ENCODE measurements at regions not wholly inside any gene's neighbourhood (a gene's known extent, or its start where the extent isn't known, plus 50 kb on each side); places are given as distances from the start of the nearest gene placed in this dataset.
"Not testable (repeated sequence)": the region's sequence is repeated elsewhere in the genome, so short reads cannot be mapped to it uniquely, and the experiment has no call there.

DNA sequence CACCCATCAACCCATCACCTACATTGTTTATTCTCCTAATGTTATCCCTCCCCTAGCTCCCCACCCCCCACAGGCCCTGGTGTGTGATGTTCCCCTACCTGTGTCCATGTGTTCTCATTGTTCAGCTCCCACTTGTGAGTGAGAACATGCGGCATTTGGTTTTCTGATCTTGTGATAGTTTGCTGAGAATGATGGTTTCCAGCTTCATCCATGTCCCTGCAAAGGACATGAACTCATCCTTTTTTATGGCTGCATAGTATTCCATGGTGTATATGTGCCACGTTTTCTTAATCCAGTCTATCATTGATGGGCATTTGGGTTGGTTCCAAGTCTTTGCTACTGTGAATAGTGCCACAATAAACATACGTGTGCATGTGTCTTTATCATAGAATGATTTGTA lies 118.1 kb upstream of the IER5L start:
- not testable (repeated sequence) for DNase-seq

DNA sequence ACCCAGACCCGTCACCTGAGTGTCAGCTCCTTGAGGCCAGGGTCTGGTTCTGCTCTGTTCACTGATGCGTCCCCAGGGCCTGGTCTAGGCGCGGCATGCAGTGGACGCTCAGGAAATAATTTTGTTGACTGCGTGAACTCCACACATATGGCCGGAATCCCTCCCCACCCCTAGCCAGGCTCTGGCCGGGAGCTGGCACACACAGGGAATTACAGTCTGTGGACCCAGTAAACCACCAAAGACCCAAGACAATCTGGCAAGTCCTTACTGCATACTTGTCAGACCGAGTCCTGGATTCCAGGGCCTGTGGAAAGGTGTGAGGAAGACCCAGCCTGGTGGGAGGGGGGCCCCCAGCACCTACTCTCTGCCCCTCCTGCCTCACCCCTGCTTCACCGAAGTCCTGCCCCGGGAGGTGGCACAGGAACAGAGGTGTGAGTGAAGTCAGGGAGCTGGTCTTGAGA lies 113.0 kb upstream of the IER5L start:
- no peak for DNase-seq

DNA sequence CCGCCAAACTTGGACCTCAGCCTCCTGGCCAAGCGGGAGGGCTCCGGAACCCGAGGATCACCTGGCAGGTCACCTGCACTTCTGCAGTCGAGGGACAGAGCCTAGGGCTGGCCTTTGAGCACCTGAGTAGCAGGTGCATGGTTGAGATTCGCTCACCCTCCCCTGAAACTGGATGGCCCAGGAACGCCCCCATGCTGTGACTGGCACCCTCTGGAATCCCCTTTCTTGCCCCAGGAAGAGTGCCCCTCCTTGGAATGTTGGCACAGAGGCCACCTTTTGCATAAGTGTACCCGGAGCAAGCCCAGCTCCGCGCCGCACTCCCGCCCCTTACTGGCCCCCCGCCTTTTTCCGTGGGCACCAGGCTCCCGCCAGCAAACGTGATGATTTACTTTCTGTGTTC lies 112.5 kb upstream of the IER5L start:
- no peak for DNase-seq

DNA sequence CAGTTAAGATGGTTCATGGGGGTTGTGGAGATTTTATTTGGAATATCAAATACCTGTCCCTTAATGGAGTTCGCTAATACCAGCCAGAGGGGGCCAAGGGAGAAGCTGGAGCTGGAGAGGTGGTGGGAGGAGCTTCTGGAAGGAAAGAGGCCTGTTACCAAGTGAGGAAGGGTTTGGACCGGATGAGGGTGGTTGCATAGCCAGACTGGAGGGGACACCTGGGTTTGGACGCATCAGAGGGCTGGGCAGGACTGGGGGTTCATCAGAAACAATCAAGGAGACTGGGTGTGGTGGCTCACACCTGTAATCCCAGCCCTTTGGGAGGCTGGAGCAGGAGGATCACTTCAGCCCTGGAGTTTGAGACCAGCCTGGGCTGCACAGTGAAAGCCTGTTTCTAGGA lies 111.8 kb upstream of the IER5L start:
- no peak for DNase-seq

DNA sequence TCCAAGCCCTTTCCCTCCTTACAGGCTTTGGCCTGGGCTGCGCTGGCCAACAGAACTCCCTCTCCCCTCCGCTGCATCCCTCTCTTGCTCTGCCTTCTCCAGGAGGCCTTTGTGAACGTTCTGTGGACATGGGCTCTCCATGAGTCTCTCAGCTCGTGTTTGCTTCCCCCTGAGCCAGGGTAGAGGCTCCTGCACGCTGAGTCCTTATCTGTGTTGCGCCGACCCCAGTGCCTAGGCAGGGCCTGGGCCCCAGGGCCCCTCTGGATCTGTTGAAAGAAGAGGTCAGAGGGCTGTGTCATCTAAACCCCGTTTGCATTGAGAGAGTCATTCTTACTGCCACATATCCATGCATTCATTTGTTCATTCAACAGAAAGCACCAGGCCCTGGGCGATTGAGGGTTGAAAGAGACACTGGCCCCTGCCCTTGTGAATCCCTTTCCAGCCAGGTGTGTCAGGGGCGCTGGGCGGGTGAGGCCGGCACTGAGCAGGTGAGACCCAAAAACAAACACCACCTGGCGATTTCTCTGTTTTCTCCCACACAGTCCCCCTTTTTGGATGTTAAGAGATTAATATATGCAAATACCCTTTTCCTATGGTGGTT lies 111.2 kb upstream of the IER5L start:
- DNase-seq: no peak

DNA sequence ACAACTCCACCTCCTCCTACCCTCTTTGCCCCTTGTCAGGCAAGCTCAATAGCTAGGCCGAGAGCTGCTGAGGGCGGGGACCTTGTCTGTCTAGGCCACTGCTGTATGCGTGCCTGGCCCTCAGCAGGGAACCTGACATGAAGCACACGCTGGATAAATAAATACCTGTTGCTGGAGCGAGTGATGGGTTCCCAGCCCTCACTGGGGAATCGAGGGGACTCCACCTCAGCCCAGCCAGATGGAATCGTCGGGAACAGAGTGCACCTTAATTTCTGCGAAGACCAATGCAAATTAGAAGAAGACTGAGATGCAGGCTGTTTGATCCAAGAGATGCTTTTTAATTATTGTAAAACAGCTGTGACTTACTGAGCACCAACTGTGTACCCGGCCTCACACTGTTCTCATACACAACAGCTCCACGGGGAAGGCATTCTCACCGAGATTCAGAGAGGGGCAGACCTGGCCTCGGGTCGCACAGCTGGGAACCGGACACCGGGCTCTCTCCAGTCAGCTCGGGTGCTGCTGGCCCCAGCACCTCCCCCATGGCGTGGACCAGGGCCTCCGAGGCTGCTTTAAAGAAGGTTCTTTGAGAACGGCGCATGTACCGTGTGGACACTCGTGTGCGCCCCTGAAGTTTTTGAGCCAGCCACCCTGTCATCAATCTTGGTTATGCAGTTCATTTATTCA lies 109.7 kb upstream of the IER5L start:
- no peak for DNase-seq

DNA sequence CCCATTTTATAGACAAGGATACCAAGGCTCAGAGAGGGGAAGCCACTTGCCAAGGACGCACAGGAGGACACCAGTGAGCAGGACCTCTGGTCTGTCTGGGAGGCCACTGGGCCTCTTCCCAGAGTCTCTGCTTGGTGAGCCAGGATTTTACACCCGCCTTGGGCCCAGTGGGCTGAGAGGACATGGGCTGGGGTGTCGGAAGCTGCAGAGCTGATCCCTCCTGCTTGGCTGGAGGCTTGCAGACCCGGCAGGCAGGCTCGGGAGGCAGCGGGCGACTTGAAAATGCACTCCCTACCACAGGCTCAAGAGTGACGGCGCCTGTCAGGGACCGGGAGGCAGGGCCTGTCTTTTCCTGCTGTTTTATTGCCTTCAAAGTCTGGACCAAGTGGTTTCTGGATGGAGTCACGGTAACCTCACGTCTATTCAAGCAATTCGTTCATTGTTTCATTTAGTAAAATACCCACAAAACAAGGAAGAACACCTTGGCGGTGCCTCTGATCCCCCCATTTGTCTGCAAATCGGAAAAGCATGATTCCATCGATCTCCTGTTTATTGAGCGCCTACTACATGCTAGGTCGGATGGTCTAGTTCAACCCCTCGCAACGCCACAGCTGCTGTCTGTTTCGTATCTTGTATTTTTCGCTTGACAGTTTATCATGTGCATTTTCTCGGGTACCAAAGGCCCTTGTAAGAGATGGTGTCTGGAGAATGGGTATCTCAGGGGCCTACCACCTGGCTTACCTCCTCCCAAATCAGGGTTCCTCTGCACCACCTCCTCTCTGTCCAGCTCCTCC lies 108.1 kb upstream of the IER5L start:
- no peak for DNase-seq

DNA sequence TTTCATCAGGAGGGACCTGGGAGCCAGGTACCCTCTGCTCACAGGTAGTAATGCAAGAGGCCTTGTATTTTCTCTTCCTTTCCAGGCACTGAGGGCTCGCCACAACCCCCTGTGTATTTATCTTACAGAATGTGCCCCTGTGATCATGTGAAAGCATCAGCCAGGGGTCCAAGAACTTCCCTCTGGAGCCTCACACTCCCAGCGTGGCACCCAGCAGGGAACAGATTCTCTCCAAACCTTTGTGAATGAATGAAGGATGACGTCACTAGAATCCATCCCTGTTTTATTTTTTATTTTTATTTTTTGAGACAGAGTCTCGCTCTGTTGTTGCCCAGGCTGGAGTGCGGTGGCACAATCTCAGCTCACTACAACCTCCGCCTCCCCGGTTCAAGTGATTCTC lies 107.3 kb upstream of the IER5L start:
- DNase-seq: no peak

DNA sequence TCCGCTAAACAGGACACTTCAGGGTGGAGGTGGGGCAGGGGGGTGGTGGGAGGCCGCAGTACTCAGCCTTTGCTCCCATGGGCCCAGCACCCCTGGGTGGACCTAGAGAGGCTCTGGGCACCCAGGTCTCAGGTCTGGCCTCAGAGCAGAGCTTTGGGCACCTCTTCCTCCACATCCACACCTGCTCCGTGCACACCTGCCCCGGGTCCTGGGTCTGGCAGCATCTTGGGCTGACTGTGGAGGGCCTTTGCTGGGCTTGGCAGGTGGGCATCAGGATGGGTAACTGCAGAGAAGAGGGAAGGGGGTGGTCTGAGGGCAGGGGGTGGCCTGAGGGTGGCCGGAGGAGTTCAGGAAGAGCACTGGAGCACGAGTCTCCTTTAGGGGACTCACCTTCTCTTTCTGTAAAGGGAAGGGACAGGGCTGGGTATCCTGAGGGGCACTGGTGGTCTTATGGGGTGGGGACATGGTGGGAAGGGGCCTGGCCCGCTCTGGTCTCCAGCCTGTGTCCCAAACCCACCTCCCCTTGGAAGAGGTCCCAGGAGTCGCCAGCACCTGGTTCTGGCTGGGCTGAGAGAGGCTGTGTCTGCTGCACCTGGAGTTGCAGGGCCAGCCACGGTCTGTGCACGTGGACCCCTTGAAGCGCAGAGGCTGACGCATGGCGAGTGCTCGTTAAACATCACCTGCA lies 106.7 kb upstream of the IER5L start:
- no peak for DNase-seq

DNA sequence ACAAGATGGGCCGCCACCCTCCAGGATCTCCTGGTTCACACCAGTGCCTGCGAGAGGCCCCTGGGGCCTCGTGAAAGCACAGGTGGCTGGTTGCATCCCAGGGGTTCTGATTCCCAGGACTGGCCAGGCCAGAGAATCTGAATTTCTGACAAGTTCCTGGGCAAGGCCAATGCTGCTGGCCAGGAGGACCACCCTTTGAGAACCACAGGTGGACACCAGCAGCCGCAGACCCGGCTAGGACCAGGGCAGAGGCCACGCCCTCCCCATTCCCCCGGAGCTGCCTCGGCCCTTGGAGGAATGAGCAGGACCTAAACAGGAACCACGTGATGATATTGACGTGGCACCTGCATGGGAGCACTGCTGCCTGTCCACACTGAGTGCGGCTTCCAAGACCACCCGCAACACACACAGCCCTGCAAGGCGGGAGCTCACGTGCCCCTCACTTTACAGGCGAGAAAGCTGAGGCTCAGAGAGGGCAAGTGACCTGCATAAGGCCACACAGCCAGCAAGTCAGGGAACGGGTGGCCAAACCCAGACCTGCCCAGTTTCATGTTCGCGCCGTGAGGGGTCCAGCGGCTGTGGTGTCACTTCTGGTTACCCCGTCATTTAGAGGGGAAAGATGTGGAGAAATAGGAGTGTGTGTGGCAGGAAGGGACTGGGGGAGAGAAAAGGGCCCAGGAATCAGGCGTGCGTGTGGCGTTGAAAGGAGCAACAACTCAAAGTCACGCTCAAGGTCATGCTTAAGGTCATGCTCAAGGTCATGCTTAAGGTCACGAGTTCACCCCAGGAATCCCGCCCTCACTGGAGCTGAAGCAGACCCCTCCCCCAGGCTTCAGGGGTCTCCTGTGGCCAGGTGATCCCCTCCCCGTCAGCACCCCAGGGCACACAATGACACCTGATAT lies 105.9 kb upstream of the IER5L start:
- DNase-seq: no peak

DNA sequence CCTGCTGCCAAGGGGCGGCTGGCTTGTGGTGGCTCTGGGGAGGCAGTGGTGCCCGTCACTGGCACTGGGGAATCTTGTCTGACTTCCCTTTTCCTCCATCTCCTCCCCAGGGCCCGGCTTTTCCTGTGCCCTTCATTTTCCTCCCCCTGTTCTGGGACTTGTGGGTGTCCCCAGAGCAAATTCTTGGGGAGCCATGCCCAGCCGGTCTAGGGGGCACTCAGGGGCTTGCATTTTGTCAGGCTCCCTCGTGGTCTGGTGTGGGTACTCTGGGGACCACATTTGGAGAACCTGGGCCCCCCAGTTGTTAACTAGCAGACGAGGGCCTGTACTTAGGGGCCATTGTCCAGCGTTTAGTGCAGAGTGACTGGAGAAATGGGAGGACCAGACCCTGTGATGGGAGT lies 105.2 kb upstream of the IER5L start:
- no peak for DNase-seq

DNA sequence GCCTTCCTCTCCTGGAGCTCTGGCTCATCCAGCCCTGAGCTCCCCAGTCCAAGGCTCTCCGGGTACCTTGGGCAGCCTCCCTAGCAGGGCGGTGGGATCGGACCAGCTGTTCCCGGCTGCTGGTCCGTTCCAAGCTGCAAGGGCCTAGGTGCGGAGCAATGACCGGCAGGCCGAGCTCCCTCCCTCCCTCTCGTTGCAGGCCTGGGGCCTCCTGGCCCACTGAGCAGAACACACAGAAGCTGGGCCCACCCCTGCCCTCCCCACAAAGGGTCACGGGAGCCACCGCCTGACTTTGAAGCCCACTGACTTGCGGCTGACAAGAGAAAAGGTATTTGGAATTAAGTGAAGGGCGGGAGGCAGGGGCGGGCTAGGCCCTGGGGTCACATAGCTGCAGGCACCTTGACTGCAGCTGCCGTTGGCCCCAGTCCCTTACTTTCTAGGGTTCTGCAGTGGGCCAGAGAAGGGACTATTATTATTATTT lies 104.7 kb upstream of the IER5L start:
- no peak for DNase-seq

DNA sequence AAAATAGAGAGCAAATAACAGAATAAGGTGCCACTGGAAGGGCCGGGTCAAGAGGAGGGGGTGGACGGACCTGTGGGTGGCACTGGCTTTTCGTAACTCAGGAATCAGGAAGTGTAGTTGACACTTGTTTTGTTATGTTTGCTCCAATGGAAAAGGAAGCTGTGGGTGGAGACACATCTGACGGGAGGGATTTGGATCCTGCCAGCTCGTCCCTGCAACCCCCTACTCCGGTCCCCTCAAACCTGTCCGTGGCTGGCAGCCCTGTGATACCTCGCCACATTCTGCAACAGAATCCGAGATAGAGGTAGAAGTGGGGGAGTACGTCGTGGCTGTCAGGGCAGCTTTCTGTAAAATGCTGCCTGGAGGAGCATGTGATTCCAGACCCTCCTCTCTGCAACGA lies 104.2 kb upstream of the IER5L start:
- DNase-seq: no peak

DNA sequence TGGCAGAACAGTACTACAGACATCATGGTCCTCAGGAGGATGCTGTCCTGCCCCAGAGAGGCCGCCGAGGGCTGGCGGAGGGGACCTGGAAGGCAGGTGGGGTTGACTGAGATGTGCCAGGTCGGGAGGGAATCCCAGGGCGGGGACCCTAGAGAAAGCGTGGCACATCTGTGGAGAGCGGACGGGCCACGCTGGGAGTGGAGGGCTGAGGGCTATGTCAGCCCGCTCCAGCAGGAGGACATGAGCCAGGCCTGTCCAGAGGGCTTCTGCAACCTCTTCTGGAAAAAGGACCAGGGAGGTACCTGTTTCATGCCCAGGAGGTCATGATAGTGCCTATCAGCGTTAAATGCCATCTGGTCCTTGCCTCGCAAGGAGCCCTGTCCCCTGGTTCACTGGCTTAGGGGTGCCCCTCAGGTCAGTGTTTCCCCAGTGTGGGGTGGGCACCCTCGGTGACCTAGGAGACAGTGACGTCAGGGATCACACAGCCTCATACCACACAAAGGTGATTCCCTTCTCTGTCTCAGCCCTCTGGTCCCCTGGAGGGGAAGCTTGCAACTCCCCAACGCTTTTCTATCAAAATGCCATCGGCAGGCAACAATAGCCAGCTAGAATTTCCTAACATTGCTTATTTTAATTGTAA lies 103.6 kb upstream of the IER5L start:
- peak; percentile 46 for DNase-seq

DNA sequence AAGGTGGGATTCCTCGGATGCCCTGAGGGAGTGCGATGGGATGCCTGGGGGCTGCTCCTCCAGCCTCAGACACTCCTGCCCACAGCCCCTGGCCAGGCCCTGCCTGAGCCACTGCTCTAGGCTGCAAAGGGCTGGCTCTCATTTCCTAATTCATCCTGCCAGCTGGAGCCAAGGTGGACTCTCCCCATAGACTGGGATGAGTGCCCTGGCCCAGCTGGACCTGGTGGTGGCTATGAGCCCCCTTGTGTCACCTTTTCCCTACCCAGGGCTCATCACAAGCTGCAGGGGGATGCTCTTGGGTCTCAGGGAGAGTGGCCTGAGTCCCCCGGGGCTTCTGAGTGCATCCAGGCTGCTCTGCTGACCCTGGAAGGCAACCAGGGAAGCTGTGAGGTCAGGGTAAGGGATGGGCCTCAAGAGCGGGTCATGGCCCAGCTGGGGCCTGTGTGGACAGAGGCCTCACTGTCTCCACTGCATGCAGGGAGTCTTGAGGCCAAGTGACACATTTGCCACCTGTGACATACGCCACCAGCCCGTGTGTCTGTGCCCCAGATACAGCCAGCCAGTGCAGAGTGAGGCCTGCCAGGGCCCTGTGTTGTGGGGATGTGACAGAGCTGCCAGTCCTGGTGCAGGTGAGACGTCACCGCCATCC lies 102.7 kb upstream of the IER5L start:
- peak; percentile 42 for DNase-seq

DNA sequence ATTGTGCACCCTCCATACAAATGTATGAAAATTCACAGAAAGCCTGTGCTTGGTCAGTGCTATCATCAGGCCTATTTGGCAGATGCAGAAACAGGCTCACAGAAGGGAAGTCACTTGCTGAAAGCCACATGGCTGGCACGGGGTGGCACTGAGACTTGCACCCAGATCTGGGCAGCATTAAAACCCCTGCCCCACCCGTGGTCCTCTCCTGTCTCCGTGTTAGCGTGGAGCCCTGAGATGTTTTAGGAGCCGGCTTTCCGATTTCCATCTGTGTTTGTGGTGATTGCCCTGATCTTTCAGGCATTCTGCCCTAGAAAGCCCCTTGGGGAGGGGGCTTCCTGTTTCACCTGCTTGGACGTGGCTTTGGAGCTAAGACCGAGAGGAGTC lies 102.2 kb upstream of the IER5L start:
- DNase-seq: no peak

DNA sequence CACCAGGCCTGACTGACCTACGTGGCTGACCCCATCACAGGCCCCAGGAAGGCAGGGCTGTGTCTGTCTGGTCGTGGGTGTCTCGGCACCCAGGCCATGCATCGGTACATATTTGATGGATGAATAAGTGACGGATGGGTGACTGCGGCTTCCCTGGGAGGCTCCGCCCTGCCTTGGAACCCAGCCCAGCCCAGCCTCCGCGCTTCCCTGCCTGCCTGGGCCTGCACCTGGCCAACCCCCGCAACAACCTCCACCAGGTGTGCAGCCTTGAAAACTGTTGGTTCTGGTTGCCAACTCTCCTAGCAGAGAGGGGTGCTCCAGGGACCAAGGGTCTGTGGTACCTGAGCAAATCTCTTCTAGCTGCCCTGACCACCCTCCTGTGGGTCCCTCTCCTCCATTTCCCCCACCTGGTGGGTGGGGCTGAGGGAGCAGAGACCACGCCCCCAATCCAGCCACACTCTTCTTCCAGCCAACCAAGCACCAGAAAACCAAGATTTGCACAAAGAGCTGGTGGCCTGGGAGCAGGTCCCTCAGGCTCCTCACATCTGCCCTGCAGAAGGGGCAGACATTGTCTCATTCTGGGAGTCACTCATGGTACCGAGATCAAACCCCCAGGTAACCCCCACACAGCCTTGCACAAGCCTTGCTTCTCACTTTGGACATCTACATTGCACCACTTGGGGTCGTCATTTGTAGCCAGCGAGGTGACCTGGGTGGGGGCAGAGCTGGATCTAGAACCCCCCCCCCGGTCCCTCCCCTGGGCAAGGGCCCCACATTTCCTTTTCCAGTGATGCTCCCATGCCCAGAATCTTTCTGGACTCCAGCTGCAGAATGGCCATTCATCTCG lies 100.6 kb upstream of the IER5L start:
- no peak for DNase-seq

DNA sequence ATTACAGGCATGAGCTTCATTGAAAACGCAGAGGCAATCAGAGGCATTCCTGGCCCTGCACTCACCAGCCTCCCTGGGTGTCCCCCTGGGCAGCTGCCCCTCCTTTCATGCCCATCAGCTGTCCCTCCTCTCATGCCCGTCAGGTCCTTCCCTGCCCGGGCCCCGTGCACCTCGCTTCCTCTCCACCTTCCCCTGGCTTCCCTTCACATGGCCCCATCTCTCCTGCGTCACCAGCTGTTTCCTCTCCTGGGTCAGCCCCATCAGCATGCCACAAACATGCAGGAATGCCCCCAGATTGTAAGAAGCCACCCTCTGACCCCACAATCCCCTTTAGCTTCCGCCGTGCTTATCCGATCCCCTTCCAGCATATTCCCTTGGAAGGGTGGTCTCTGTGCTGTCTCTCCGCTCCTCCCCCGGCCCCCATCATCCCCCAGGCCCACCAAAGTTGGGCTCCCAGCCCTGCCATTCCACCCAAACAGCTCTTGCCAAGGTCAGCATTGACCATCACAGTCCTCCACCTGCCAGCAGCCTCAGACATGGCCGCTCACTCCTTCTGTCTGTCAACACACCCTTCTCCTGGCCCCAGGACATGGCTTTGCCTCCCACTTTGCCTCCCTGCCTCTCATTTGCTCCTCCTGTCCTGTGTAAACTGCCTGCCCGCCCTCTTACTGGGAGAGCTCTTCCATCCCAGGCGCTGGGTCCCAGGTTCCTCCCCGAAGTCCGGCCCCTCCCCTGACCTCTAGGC lies 98.6 kb upstream of the IER5L start:
- DNase-seq: no peak

DNA sequence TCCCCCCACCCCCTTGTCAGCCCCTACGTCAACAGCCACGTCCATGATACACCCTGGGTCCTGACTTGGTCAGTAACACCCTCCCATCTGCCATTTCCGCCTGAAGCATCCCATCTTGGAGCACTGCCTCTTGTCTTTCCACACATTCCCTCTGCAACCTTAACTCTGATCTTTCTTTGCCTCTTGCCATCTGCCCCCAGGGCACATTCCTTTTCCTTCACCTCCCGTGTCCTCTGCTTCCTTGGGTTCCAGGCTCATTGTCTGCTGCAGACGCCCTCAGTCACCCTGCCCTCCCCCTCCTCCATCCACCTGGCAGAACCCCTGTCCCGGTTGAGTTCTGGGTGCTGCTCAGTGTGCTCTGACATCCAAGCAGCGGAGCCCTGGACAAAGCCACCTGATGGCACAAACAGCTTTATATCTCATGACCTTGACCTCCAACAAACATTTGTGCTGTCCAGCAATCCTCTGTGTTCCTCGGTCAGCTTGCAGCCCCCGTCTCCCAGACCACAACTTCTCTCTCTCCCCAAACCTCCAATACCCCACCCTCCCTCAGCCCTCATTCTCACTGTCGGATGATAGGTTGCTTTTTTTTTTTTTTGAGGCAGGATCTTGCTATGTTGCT lies 97.7 kb upstream of the IER5L start:
- DNase-seq: no peak
